ENCODE measurements at regions not wholly inside any gene's neighbourhood (a gene's known extent, or its start where the extent isn't known, plus 50 kb on each side); places are given as distances from the start of the nearest gene placed in this dataset.

GRCh38 chr16:82260212-82260795 is 90.3 kb upstream of the MPHOSPH6 start:
- no peaks in the 10 kb centered on the region for H3K9me3 ChIP-seq
- no peak for DNase-seq
- H3K4me1 ChIP-seq: no peaks in the 10 kb centered on the region
- H3K36me3 ChIP-seq: no peaks in the 10 kb centered on the region
- peaks cover 5% of the 10 kb centered on the region for H3K27me3 ChIP-seq
- no peak overlapping the region for H3K4me3 ChIP-seq
- H3K27ac ChIP-seq: no peak overlapping the region
- H3K9ac ChIP-seq (ENCODE audit: low read depth in 2 of 2, low read length in 2 of 2): no peak overlapping the region
- TF ChIP-seq CTCF (IDR thresholded peaks at IDR 0.05): no peak
- intact Hi-C loops (cut with DNase I): loop anchor here (10.0 kb wide), 1 partner anchor 194 kb away; no protein-coding TSS in a partner anchor

- H3K36me3 ChIP-seq: no peaks in the 10 kb centered on the region
Observed at GRCh38 chr16:82259731-82260130, 89.7 kb upstream of the MPHOSPH6 start.

GRCh38 chr16:82257990-82258389 is 88.0 kb upstream of the MPHOSPH6 start:
- intact Hi-C loops (cut with DNase I): no loop called here
- no peaks in the 10 kb centered on the region for H3K36me3 ChIP-seq
- no peak for TF ChIP-seq CTCF (IDR thresholded peaks at IDR 0.05)

More at GRCh38 chr16:82259731-82260130, 89.7 kb upstream of the MPHOSPH6 start:
- no peak for DNase-seq
- H3K4me3 ChIP-seq: no peak overlapping the region
- H3K9ac ChIP-seq (ENCODE audit: low read depth in 2 of 2, low read length in 2 of 2): no peak overlapping the region
- H3K27me3 ChIP-seq: peaks cover 5% of the 10 kb centered on the region
- no peak for TF ChIP-seq CTCF (IDR thresholded peaks at IDR 0.05)
- intact Hi-C loops (cut with DNase I): loop anchor here (10.0 kb wide), 1 partner anchor 195 kb away; no protein-coding TSS in a partner anchor
- H3K27ac ChIP-seq: no peak overlapping the region
- H3K9me3 ChIP-seq: no peaks in the 10 kb centered on the region
- no peaks in the 10 kb centered on the region for H3K4me1 ChIP-seq

GRCh38 chr16:82252582-82252981 is 82.6 kb upstream of the MPHOSPH6 start:
- no peak for TF ChIP-seq CTCF (IDR thresholded peaks at IDR 0.05)
- no peaks in the 10 kb centered on the region for H3K27me3 ChIP-seq
- H3K9me3 ChIP-seq: no peaks in the 10 kb centered on the region

More at GRCh38 chr16:82257990-82258389, 88.0 kb upstream of the MPHOSPH6 start:
- H3K27ac ChIP-seq: no peak overlapping the region
- DNase-seq: no peak
- no peaks in the 10 kb centered on the region for H3K9me3 ChIP-seq
- no peak overlapping the region for H3K4me3 ChIP-seq
- H3K4me1 ChIP-seq: no peaks in the 10 kb centered on the region
- no peak overlapping the region for H3K9ac ChIP-seq (ENCODE audit: low read depth in 2 of 2, low read length in 2 of 2)
- no peaks in the 10 kb centered on the region for H3K27me3 ChIP-seq

GRCh38 chr16:82248677-82249076 is 78.7 kb upstream of the MPHOSPH6 start:
- no peak overlapping the region for H3K9ac ChIP-seq (ENCODE audit: low read depth in 2 of 2, low read length in 2 of 2)
- no peaks in the 10 kb centered on the region for H3K9me3 ChIP-seq
- H3K36me3 ChIP-seq: no peaks in the 10 kb centered on the region
- no peak overlapping the region for H3K27ac ChIP-seq
- H3K4me3 ChIP-seq: no peak overlapping the region
- H3K4me1 ChIP-seq: no peaks in the 10 kb centered on the region
- H3K27me3 ChIP-seq: no peaks in the 10 kb centered on the region
- no peak for DNase-seq
- TF ChIP-seq CTCF (IDR thresholded peaks at IDR 0.05): no peak
- intact Hi-C loops (cut with DNase I): no loop called here

More at GRCh38 chr16:82252582-82252981, 82.6 kb upstream of the MPHOSPH6 start:
- Histone ChIP-seq H3K36me3 (no peaks in the 10 kb centered on the region), H3K9ac (ENCODE audit: low read depth in 2 of 2, low read length in 2 of 2) (no peak overlapping the region), H3K4me3 (no peak overlapping the region), H3K27ac (no peak overlapping the region), H3K4me1 (no peaks in the 10 kb centered on the region)
- no peak for DNase-seq
- intact Hi-C loops (cut with DNase I): no loop called here

Measured in colonic mucosa (tissue), 4 donors.